ENCODE measurements at regions not wholly inside any gene's neighbourhood (a gene's known extent, or its start where the extent isn't known, plus 50 kb on each side); places are given as distances from the start of the nearest gene placed in this dataset.
"Not testable (repeated sequence)": the region's sequence is repeated elsewhere in the genome, so short reads cannot be mapped to it uniquely, and the experiment has no call there.

GRCh38 chr15:47099801-47100200 is 617.5 kb upstream of the SEMA6D start:
- not testable (repeated sequence) for DNase-seq (ENCODE audit: low read depth in 2 of 2)

- DNase-seq (ENCODE audit: low read depth in 2 of 2) = not testable (repeated sequence)
Observed at GRCh38 chr15:47108800-47109199, 608.5 kb upstream of the SEMA6D start.

GRCh38 chr15:47116698-47117097 is 600.6 kb upstream of the SEMA6D start:
- no peak for DNase-seq (ENCODE audit: low read depth in 2 of 2)

DNA sequence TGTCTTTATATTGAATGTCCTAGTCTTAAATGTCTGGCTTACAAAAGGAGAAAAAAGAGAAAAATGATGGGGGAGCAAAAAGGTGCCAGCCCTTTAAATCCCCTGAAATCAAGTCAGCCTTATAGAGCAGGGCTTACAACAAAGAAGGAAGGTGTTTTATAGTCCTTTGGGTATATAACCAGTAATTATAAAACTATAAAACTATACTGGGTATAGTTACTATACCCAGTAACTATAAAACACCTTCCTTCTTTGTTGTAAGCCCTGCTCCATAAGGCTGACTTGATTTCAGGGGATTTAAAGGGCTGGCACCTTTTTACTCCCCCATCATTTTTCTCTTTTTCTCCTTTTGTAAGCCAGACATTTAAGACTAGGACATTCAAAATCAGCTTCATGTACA is 598.0 kb upstream of the SEMA6D start:
- DNase-seq (ENCODE audit: low read depth in 2 of 2) = no peak

DNA sequence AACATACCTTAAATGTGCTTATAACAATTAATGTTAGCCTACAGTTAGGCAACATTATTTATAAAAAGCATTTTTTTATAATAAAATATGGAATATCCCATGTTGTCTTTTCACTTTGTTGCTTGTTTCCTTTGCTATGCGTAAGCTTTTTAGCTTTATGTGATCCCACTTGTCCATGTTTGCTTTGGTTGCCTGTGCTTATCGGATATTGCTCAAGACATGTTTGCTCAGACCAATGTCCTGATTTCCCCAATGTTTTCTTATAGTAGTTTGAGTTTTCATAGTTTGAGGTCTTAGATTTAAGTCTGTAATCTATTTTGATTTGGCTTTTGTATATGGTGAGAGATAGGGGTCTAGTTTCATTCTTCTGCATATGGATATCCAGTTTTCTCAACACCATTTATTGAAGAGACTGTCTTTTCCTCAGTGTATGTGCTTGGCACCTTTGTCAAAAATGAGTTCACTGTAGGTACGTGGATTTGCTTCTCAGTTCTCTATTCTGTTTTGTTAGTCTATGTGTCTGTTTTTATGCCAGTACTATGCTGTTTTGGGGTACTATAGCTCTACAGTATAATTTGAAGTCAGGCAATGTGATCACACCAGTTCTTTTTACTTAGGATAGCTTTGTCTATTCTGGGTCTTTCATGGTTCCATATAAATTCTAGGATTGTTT is 592.7 kb upstream of the SEMA6D start:
- DNase-seq (ENCODE audit: low read depth in 2 of 2) = no peak

DNA sequence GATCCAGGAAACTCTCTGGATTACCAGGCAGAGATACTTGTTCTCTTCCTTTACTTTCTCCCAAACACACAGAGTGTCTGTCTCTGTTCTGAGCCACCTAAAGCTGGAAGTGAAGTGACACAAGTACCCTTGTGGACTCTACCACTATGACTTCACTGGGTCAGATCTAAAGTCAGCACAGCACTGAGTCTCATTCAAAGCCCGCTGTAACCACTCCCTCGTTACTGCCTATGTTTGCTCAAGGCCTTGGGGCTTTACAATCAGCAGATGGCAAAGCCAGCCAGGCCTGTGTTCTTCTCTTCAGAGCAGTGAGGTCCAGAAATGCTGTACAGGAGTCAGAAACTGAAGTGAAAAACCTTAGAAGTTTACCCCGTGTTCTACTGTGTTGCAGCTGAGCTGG is 588.3 kb upstream of the SEMA6D start:
- DNase-seq (ENCODE audit: low read depth in 2 of 2) = no peak

DNA sequence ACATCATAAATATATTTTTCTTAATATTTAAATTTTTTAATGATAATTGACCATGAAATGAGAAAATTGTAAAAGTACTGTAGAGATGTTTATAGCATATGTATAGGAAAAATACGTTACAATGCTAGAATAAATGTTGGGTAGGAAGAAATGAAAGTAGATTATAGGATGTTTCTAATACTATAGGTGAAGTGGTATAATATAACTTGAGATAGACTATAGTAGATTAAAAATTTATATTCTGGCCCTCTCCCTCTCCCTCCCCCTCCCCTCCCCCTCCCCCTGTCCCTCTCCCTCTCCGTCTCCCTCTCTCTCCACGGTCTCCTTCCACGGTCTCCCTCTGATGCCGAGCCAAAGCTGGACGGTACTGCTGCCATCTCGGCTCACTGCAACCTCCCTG is 585.9 kb upstream of the SEMA6D start:
- not testable (repeated sequence) for DNase-seq (ENCODE audit: low read depth in 2 of 2)

GRCh38 chr15:47135267-47135666 is 582.0 kb upstream of the SEMA6D start:
- DNase-seq (ENCODE audit: low read depth in 2 of 2) = no peak

DNA sequence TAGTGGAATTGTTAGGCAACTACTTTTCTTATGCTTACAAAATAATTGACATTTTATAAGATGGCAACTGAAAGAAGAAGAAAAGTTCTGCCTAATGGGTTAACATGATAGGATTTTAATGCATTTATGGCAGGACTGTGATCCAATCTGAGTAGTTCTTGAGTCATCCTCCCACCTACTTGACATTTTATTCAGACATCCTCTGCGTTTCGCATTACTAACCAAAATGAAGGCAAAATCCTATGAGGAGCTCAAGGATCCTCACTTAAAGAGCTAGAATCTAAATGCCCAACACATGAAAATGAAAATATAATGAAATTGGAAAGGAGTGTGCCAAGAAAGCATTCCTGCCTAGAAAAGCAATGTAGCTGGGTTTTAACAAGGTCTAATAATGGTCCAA is 581.1 kb upstream of the SEMA6D start:
- DNase-seq (ENCODE audit: low read depth in 2 of 2) = no peak

GRCh38 chr15:47139965-47140364 is 577.3 kb upstream of the SEMA6D start:
- no peak for DNase-seq (ENCODE audit: low read depth in 2 of 2)

GRCh38 chr15:47157827-47158226 is 559.5 kb upstream of the SEMA6D start:
- DNase-seq (ENCODE audit: low read depth in 2 of 2) = no peak

DNA sequence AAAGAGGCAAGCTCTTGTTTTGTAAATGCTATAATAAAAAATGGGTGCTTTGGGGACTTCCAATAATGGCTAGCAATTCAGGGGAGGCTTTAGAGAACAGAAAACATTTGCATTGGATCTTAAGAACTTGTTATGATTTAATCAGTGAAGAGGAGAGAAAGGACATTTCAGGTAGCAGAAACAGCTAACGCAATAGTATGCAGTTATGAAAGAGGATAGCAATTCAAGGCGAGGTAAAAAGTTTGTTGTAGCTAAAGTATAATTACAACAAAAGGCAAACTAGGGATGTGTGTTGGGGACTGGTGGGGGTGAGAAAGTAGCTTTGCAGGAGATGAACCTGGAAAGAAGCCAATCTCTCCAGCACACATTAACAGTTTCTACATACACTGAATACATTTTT is 558.7 kb upstream of the SEMA6D start:
- DNase-seq (ENCODE audit: low read depth in 2 of 2) = no peak

GRCh38 chr15:47177177-47177576 is 540.1 kb upstream of the SEMA6D start:
- no peak for DNase-seq (ENCODE audit: low read depth in 2 of 2)

DNA sequence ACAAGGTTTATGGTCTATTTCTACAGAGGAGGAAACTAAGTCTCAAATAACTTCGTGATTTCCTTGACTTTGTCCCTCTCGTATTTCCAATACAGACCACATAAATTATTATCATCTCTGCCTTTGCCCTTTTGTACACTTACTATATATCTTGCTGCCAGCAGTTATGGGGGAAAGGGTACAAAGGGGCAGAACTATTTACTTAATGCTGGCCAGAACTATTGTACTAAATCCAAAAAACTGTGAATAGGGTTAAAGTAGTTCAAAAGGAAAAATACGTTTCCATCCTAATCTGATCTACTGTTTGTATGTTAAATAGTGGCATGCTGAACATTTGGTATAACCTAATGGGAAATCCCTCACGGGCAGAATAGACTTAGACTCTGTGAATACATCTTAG is 537.3 kb upstream of the SEMA6D start:
- no peak for DNase-seq (ENCODE audit: low read depth in 2 of 2)

DNA sequence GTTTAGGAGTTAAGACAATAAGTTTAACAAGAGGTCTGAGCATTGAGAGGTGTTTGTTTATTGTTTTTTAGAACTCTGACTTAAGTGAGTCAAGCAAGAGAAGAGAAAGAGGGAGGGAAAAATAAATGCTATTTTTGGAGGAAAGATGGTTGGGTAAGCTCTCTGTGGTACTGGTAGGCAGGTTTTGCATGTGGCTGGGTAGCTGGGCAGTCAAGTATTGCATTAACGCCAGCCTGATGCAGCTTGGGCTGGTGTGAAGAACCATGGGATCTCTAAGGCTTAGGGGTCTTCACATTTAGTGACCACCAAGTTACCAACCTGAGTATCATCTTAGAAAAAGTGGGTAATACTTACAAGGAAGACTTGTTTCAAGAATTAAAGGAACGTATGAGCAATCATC is 534.5 kb upstream of the SEMA6D start:
- no peak for DNase-seq (ENCODE audit: low read depth in 2 of 2)

GRCh38 chr15:47184003-47184907 is 533.0 kb upstream of the SEMA6D start:
- DNase-seq (ENCODE audit: low read depth in 2 of 2) = no peak

DNA sequence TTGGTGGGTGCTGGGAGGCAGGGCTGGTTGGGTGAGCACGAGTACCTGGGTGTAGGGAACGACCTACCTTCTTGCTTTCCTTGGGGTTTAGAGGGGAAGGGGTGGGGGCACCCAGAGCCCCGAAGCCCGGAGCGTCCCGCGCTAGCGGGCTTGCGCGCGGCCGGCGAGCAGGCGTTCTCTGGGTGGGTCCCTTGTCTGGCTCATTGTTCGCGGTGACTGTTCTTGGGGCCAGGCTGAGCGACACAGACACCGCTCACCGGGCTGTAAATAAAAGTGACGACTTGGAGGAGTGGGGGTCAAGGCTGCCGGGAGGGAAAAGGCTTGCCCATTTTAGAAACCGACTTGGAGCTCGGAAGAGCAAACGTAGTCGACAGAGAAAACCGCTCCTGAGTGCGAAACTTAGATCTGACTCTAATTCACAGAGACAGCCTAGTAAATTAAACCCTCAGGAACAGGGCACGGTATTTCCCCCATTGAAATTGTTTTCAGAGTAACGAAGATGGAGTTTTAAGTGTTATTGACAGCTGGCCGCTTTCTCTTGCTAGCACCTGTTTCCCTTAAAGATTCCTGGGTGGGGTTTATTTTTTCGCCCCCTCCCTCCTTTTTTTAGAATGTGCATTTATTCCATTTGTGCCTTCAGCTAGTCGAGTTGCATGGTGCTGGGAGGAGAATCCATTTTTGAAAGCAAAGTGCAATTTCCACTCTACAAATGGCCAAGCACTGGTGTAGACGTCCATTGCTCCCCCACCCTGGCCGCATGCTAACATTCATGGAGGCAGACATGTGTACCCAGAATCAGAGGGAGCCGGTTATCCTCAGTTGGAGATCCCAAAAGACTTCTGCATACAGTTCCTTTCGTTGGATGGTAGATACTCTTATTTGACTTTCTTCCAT is 532.1 kb upstream of the SEMA6D start:
- no peak for DNase-seq (ENCODE audit: low read depth in 2 of 2)

DNA sequence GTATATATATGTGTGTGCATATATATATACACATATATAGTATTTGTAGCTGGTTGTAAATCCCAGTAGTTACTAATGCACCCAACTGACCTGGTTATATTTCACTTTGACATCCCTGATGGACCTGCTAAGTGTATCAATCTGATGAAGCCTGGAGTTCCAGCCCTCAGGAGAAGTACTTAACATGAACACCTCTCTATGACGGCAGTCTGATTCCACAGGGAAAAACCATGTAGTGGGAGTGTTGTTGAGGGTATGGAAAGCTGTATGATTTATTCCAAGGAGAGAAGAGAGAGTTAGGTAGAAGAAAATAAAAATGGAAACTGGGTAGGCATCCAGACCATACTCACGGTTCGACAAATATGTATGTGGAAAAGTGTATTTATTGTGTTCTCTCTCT is 531.2 kb upstream of the SEMA6D start:
- DNase-seq (ENCODE audit: low read depth in 2 of 2) = no peak

- no peak for DNase-seq (ENCODE audit: low read depth in 2 of 2)
Observed at GRCh38 chr15:47188758-47189507, 528.4 kb upstream of the SEMA6D start.

- no peak for DNase-seq (ENCODE audit: low read depth in 2 of 2)
Observed at GRCh38 chr15:47194718-47195117, 522.6 kb upstream of the SEMA6D start.

GRCh38 chr15:47196048-47196447 is 521.3 kb upstream of the SEMA6D start:
- DNase-seq (ENCODE audit: low read depth in 2 of 2) = peak; percentile 21 to 22
